Skin of body (tissue), 1 donor: ENCODE measurements at regions not wholly inside any gene's neighbourhood (a gene's known extent, or its start where the extent isn't known, plus 50 kb on each side); places are given as distances from the start of the nearest gene placed in this dataset.
A peak's percentile ranks its signal among the peaks of the same experiment; 100 is the strongest.

Experiments used
- DNase-seq: peaks from one replicate; lab custom pipeline; 2025; lab: John Stamatoyannopoulos, UW

DNA sequence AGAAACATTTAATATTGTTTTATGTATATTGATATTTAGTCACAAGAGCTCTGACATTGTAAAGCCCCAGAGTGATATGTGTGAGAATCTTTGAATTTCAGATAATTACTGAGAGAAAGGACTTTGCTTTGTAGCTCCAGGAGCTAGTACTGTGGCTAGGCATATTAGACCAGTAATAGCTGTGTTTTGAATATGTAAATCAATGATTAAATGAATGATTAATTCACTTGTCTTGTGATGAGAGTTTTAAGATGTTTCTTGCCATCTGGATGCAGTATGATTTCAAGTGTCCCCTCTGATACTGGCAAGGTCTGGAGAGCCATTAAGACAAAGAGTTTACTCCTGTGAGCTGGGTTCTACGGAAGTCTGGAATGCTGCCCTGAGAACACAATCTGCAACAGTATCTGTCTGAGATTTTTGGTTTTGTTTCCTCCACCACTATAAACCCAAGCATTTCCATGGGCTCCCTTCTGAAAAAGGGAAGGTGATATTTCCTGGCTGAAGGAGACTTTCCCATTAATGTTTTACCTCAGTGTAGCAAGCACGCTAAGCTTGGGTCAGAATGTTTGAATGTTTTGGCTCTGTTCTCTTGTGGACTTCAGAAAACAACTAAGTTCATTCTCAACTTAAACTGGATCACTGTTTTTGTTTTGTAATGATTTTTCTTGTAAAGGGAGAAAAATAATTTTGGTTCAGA, 61.3 kb upstream of the BICC1 start:
- no peak for DNase-seq

DNA sequence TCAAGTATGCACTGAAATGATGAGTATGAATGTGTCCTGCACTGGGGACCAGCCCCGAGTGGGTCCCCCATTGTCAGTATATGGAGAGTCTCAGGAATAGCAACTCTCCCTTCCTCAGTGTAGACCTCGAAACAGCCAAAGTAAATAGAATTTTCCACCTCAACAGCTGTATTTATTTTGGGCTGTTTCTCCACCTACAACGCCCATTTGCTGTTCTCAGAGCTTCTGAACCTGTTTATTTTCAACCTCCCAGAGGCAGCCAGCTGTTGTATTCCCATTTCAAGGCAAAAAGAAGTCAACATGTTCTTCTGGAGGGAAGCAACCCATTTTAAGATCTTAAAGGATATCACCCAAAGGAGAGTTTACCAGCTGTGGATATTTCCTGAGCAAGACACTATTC, 59.6 kb upstream of the BICC1 start:
- no peak for DNase-seq

DNA sequence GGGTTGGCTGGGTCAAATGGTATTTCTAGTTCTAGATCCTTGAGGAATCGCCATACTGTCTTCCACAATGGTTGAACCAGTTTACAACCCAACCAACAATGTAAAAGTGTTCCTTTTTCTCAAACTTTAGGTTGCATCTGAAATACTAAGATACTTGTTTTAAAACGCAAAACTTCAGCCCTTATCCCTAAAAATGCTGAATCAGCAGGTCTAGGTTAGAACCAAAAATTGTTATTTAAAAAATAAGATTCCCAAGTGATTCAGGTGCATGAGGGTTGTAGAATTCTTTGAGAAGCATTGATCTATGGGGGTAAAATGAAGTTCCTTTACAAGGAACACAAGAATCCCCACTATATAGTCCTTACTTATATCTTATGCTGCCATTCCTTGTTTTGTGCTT, 56.5 kb upstream of the BICC1 start:
- DNase-seq = no peak

DNA sequence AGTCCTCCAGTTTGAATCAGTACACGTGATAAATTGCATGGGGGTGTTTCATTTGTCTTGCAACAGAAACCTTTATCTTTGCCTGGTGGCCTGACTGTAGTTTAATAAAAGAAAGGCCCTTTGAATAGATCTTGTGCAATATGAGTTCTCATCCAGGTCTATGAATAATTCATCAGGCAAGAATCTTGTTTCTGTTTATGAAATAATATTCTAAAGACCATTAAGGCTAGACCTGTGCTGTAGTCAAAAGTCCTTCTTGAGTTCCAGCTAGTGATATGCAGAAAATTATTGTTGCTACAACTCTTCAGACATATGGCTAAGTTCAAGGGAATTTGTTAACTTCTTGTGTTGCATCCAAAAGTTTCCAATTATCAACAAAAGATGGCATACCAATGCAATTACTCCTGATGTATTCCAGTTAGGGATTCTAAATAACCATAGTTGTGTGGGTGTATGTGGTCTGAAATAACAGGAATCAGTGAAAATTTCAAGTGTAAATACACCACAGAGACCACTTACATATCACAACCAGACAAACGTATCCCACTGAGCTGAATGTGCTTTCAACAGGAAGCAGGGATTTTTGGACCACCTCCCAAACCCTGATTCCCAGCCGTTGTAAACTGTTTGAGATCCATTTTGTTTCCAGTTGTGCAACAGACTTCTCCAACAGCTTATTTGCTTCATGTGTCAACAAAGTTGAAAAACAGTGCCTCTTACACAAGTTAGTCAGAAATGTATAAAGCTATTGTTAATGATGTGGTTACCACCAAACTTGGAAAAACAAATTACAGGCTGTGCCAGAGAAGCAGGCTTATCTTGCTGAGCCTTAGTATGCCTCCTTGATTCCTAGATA, 54.7 kb upstream of the BICC1 start:
- peak; percentile 90 for DNase-seq

DNA sequence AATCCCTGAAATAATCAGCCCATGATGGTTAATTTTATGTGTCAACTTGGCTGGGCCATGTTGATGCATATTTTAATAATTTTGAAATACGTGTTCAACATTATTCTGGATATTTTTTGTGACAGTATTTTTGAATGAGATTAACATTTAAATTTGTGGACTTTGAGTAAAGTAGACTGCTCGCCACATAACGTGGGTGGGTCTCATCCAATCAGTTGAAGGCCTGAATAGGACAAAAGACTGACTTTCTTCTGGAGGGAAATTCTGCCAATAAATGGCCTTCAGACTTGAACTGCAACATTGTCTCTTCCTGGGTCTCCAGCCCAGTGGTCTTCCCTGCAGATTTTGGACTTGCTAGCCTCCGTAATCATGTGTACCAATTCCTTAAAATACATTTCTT, 53.6 kb upstream of the BICC1 start:
- no peak for DNase-seq

DNA sequence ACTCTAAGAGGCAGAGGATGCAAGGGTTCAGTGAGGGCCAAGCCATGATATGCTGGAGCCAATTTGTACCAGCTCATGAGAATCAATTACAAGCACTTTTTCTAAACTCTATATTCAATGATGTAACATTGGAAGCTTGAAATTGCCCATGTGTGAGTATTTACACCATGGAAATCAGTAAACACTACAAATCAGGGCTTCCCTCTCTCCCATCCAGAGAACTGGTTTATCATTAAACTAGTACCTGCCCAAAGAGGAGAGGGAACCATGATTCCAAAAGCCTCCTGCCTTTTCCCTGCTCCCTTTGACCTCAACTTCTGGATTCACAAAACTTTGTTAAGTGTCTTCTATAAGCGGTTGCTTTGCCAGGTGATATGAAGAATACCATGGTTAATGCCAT, 52.5 kb upstream of the BICC1 start:
- DNase-seq = no peak

DNA sequence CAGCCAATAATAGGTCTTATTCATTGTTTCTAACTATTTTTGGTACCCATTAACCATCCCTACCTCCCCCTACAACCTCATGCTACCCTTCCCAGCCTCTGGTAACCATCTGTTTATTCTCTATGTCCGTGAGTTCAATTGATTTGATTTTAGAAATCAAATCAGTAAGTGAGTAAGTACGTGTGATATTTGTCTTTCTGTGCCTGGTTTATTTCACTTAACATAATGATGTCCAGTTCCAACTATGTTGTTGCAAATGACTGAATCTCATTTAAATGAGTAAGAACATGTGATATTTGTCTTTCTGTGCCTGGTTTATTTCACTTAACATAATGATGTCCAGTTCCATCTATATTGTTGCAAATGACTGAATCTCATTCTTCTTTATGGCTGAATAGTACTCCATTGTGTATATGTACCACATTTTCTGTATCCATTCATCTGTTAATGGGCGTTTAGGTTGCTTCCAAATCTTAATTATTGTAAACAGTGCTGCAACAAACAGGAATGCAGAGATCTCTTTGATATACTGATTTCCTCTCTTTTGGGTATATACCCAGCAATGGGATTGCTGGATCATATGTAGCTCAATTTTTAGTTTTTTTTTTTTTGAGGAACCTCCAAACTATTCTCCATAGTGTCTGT, 49.7 kb upstream of the BICC1 start:
- no peak for DNase-seq
